Natural killer cell treated with Interleukin-12 subunit alpha and Interleukin-12 subunit beta and Interleukin-15 and Interleukin-18, amount 100 ng/mL, for 72 hours (primary cell): ENCODE measurements at regions not wholly inside any gene's neighbourhood (a gene's known extent, or its start where the extent isn't known, plus 50 kb on each side); places are given as distances from the start of the nearest gene placed in this dataset.

Source experiments
- ATAC-seq, 2 donors: fragments of 150-1000 bp; cut with Tn5 transposase in 1 of 2; sonication (Bioruptor Pico), chemical (Tn5 transposase) in 1 of 2; 2 replicates each; pipeline ENCODE4 v1.10.0; 2021
- DNase-seq: peaks from one replicate; pipeline ENCODE4 v3.0.0; 2022; ENCODE audit warnings: low spot score
- H3K27ac Mint-ChIP-seq, 2 donors: 1 replicate in 1 of 2; 2 replicates in 1 of 2; pipeline ENCODE4 v1.8.0; 2022; ENCODE audit warnings: mixed read lengths in 2 of 2, mild to moderate bottlenecking in 1 of 2, moderate library complexity in 1 of 2
- H3K27me3 Mint-ChIP-seq, 2 donors: 1 replicate in 1 of 2; 2 replicates in 1 of 2; pipeline ENCODE4 v1.8.0; 2022; ENCODE audit warnings: mixed read lengths in 2 of 2
- H3K36me3 Mint-ChIP-seq: one replicate; pipeline ENCODE4 v1.8.0; 2022; ENCODE audit warnings: mixed read lengths
- H3K4me1 Mint-ChIP-seq, 2 donors: 1 replicate in 1 of 2; 2 replicates in 1 of 2; pipeline ENCODE4 v1.8.0; 2022; ENCODE audit warnings: low read depth in 2 of 2, mixed read lengths in 2 of 2, mild to moderate bottlenecking in 1 of 2
- H3K4me3 Mint-ChIP-seq: one replicate; pipeline ENCODE4 v1.8.0; 2022; ENCODE audit warnings: mixed read lengths
- H3K9me3 Mint-ChIP-seq: 2 replicates; pipeline ENCODE4 v1.8.0; 2022; ENCODE audit warnings: mixed read lengths

DNA sequence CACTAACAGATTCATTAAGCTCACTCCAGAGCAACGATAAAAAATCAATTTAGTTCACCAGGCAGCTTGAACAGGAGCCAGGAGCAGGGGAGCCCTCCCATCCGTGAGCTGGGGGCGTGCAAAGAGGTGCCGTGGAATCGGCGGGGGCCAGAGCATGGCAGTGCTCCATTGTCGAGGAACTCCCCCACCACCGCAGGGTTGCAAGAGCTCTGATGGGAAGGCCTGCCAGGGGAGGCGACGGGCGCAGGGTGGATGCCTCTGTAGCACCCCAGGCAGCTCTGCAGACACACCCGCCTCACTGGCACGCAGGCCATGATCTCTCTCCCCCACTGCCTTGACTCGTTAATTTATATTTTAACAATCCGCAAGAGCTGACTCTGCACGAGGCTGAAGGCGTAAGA, 433.2 kb downstream of the MIAT start:
- DNase-seq (no peak), ATAC-seq (no peak)
- no peak overlapping the region for H3K4me3 Mint-ChIP-seq
- H3K9me3 Mint-ChIP-seq = no peaks in the 10 kb centered on the region
- no peaks in the 10 kb centered on the region for H3K36me3 Mint-ChIP-seq
- peaks cover 8 to 19% of the 10 kb centered on the region in 2 donors for H3K27me3 Mint-ChIP-seq
- no peak overlapping the region for H3K27ac Mint-ChIP-seq
- H3K4me1 Mint-ChIP-seq = no peaks in the 10 kb centered on the region

DNA sequence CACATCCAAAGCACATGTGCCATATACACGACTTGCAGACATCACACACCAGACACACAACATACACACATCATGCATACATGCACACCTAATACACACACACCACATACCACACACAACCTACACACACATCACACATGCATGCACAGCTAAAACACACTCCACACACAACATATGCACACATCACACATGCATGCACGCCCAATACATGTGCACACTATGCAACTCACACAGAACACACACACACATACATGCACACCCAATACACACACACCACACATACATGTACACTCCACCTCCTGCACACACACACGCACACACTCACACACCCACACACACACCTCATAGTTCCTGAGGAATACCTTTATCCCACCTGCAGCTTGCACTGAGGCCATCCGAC, 436.0 kb downstream of the MIAT start:
- peaks cover 0 to 6% of the 10 kb centered on the region in 2 donors for H3K27me3 Mint-ChIP-seq
- ATAC-seq (no peak), DNase-seq (no peak)
- no peak overlapping the region for H3K4me3 Mint-ChIP-seq
- H3K9me3 Mint-ChIP-seq = no peaks in the 10 kb centered on the region
- no peaks in the 10 kb centered on the region for H3K36me3 Mint-ChIP-seq
- no peak overlapping the region for H3K27ac Mint-ChIP-seq
- no peaks in the 10 kb centered on the region for H3K4me1 Mint-ChIP-seq

DNA sequence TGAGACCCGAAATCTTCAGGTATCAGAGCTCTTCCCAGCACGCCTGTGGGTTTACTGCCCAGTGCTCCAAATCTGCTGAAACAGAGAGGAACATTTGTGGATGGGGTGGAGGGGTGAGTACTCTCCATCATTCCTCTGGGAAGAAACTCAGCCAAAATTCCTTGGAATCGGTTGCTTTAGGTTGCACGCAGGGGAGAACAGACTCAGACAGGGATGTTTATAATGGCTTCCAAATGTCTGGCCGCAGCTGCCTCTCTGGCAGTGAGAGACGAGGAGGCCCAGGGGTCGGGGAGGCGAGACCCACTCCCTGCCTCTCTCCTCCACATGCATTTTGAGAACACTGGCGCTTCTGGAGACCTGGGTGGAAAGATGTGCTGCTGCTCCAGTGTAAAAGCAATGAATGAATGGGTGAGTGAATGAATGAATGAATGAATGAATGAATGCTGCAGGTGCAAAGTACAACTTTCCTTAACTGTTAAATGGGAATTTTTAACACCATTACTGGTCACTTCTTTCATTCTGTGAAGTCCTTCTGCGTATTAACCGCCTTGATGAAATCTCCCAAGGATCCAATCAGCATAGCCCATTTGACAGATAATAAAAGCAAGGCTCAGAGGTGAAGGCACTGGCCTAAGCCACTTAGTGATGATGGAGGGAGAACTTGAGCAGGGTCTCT, 437.4 kb downstream of the MIAT start:
- Mint-ChIP-seq H3K9me3 (no peaks in the 10 kb centered on the region), H3K27me3 (peaks cover 0 to 9% of the 10 kb centered on the region in 2 donors), H3K27ac (no peak overlapping the region)

DNA sequence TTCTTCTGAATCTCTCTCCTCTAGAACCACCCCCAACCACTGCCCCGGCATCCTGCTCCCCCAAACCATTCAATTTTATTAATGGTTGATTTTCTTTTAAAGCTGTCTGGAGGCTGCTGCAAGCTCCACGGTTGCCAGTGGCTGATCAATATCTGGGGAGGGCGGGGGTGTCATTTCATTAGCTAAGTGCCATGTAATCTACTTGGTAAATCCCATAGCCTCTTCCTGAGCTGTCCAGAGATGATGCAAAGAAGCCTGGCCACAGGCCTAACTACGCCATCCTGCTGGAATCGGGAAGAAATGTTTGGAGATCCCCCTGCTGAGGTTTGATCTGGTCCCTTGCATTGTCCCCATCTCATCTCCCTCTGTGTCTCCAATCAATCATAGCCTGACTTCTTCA, 440.1 kb downstream of the MIAT start:
- Mint-ChIP-seq H3K4me1 (no peaks in the 10 kb centered on the region), H3K4me3 (no peak overlapping the region), H3K9me3 (no peaks in the 10 kb centered on the region), H3K27me3 (peaks cover 12 to 26% of the 10 kb centered on the region in 2 donors), H3K36me3 (no peaks in the 10 kb centered on the region), H3K27ac (no peak overlapping the region)
- DNase-seq (no peak), ATAC-seq (no peak)

More for the DNA sequence above, 437.4 kb downstream of the MIAT start:
- no peak for ATAC-seq
- Mint-ChIP-seq H3K4me1 (no peaks in the 10 kb centered on the region), H3K4me3 (no peak overlapping the region), H3K36me3 (no peaks in the 10 kb centered on the region)
- no peak for DNase-seq

DNA sequence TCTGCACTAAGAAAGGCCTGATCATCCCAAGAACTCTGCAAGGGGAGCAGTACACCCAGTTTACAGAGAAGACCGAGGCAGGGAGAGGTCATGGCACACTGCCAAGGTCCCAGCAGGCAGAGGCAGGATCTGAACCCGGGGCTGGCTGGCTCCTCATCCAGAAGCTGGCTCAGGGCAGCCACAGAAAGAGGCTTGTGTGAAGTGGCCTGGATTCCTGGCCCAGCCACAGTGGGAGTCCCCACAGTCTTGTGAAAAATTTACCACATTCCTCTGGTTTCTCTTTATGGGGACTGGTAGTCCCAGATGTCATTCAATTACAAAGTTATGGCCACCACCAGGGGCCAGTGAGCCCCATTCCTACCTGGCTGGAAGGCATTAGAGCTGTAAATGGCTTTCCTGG, 440.5 kb downstream of the MIAT start:
- H3K4me1 Mint-ChIP-seq = no peaks in the 10 kb centered on the region
- no peaks in the 10 kb centered on the region for H3K36me3 Mint-ChIP-seq
- peaks cover 12 to 29% of the 10 kb centered on the region in 2 donors for H3K27me3 Mint-ChIP-seq
- H3K9me3 Mint-ChIP-seq = no peaks in the 10 kb centered on the region
- ATAC-seq (no peak), DNase-seq (no peak)
- no peak overlapping the region for H3K4me3 Mint-ChIP-seq
- no peak overlapping the region for H3K27ac Mint-ChIP-seq

DNA sequence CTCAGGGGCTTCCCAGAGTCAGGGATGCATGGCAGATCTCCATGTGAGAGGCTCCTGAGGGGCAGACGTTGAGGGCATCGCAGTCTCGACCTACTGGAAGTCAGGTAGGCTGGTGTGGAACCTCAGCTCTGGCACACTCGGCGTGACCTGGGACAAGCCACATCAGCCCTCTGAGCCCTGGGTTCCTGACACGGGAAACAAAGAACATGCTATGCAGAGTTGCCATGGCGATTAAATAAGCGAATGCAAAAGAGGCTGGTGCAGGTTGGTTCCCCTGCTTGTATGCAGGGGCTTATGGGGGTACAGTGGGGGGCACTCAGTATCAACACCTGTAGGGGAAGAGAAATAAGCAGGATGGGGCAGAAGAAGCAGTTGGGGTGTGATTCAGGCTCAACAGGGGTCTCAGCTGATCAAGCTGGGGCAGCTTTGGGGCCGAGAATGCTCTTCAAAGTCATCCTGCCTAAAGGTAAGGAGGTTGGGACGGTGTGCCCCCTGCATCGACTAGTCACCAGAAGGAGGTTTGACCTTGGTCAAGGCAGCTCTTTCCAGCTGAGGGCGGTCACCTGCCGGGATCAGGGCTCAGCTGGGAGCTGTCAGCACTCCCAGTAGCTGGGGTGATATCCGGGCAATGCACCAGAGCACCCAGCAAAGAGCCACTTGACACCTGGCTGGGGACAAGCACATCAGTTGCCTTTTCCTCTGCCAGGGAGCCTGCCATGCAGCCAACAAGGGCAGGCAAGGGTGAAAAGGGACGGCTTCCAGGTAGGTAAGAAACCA, 442.7 kb downstream of the MIAT start:
- Mint-ChIP-seq H3K27ac (no peak overlapping the region), H3K4me3 (no peak overlapping the region)
- peak; percentile 26 to 29 for ATAC-seq

DNA sequence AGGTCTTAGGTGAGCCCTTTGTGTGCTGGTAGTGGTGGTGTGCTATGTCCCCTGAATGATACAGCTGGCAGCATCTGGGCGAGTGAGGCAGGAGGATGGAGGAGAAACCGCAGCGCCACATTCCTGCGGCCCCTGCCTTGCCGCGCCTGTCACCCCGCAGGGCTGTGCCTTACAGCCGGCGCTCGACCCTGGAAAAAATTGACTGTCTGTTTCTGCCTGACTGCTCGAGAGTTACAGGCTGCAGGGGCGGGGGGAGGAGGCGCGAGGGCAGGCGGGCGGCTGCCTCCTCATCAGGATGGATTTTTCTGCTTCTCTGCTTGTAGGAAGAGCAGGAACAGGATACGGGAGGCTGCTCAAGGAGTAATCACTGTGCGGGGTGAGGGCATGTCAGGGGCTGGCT, 443.4 kb downstream of the MIAT start:
- Mint-ChIP-seq H3K4me1 (no peaks in the 10 kb centered on the region), H3K4me3 (no peak overlapping the region), H3K9me3 (no peaks in the 10 kb centered on the region), H3K36me3 (no peaks in the 10 kb centered on the region), H3K27me3 (peaks cover 24 to 33% of the 10 kb centered on the region in 2 donors), H3K27ac (no peak overlapping the region)
- DNase-seq = no peak
- ATAC-seq = no peak

More for the DNA sequence above, 442.7 kb downstream of the MIAT start:
- DNase-seq = no peak
- no peaks in the 10 kb centered on the region for H3K9me3 Mint-ChIP-seq
- no peaks in the 10 kb centered on the region for H3K4me1 Mint-ChIP-seq
- no peaks in the 10 kb centered on the region for H3K36me3 Mint-ChIP-seq
- peaks cover 20 to 31% of the 10 kb centered on the region in 2 donors for H3K27me3 Mint-ChIP-seq

DNA sequence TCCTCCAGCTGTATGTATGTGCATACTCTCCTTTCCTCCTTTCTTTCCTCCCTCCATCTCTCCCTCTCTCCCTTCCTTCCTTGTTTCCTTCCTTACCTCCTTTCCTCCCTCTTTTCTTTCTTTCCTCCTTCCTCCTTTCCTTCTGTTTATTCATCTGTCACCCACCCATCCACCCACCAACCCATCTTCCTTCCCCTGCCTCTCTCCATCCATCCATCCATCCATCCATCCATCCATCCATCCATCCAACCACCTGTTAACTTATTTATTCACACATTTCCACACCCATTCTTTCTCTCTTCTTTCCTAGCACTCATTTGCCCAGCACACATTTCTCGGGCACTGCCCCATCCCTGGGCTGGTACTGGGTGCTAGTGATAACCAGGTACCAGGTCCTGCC, 443.9 kb downstream of the MIAT start:
- no peaks in the 10 kb centered on the region for H3K9me3 Mint-ChIP-seq
- ATAC-seq (no peak), DNase-seq (no peak)
- no peaks in the 10 kb centered on the region for H3K4me1 Mint-ChIP-seq
- H3K27me3 Mint-ChIP-seq = peaks cover 24 to 32% of the 10 kb centered on the region in 2 donors
- H3K27ac Mint-ChIP-seq = no peak overlapping the region
- no peak overlapping the region for H3K4me3 Mint-ChIP-seq
- H3K36me3 Mint-ChIP-seq = no peaks in the 10 kb centered on the region

DNA sequence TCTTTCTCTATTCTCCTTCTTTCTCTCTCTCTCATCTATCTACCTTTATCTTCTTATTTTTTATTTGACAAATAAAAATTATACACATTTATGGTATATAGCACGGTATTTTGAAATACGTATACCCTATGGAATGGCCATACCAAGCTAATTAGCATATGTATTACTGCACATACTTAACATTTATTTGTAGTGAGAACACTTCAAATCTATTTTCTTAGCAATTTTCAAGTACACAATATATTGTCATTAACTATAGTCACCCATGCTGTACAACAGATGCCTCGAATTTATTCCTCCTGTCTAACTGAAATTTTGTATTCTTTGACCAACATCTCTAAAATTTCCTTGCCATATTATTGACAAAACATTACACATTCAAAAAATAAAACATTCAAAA, 447.1 kb downstream of the MIAT start:
- no peak for ATAC-seq
- peaks cover 30 to 33% of the 10 kb centered on the region in 2 donors for H3K27me3 Mint-ChIP-seq
- H3K27ac Mint-ChIP-seq = no peak overlapping the region
- H3K4me3 Mint-ChIP-seq = no peak overlapping the region
- H3K9me3 Mint-ChIP-seq = no peaks in the 10 kb centered on the region
- no peak for DNase-seq
- H3K36me3 Mint-ChIP-seq = no peaks in the 10 kb centered on the region
- no peaks in the 10 kb centered on the region for H3K4me1 Mint-ChIP-seq

DNA sequence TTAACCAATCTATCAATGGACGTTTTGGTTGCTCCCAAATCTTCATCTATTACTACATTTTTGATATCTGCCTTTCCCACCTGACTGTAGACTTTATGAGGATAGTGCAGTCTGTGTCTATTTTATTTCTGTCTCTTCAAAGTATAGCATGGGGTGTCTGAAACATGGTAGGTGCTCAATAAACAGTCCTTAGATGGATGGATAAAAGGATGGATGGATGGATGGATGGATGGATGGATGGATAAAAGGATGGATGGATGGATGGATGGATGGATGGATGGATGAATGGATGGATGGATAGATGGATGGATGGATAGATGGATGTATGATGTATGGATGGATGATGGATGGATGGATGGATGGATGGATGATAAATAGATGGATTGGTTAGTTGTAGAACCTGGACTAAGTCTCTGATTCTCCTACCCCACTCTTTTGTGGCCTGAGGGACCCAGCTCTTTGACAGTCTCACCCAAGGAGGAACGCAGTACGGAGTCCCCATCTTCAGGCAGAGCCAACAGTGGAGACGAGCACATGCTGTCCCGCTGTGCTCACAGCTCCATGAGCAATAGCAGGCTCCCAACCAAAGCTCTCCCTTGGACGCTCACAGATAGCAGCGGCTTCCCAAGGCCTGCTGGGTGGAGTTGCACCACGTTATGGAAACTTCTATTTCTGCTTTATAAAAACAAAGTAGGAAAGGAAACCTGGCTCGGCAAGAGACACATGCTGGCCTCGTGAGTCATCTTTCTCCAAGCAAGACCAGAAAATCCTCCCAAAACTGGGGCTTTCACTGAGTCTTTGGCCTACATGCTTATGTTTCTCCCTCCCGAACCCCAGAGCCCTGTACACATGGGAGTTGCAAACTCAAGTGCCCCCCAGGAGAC, 448.0 kb downstream of the MIAT start:
- Mint-ChIP-seq H3K27me3 (peaks cover 31 to 32% of the 10 kb centered on the region in 2 donors), H3K4me3 (no peak overlapping the region), H3K36me3 (no peaks in the 10 kb centered on the region), H3K9me3 (no peaks in the 10 kb centered on the region), H3K27ac (no peak overlapping the region), H3K4me1 (no peaks in the 10 kb centered on the region)
- no peak for DNase-seq
- no peak for ATAC-seq

DNA sequence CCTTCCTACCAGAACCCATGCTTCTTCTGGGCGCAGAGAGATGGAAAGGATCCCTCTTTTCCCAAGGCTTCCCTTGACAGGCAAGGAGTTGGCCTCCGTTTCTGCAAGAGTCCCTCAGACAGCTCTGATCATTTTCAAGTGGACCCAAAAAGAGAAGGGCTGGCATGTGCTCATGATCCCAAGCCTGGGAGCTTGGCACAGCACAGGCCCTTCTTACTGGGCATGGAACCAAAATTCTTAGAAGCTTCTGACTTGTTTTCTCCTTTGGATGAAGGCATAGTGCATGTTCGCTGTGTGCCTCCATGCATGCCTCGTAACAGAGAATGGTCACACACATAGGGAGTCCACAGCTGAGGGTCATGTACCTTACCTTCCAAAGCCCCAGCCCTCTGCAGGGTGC, 449.6 kb downstream of the MIAT start:
- H3K27ac Mint-ChIP-seq = no peak overlapping the region
- no peak overlapping the region for H3K4me3 Mint-ChIP-seq
- DNase-seq (no peak), ATAC-seq (peak; percentile 37 to 46)
- H3K27me3 Mint-ChIP-seq = peaks cover 21 to 22% of the 10 kb centered on the region in 2 donors
- H3K9me3 Mint-ChIP-seq = no peaks in the 10 kb centered on the region
- no peaks in the 10 kb centered on the region for H3K36me3 Mint-ChIP-seq
- no peaks in the 10 kb centered on the region for H3K4me1 Mint-ChIP-seq

DNA sequence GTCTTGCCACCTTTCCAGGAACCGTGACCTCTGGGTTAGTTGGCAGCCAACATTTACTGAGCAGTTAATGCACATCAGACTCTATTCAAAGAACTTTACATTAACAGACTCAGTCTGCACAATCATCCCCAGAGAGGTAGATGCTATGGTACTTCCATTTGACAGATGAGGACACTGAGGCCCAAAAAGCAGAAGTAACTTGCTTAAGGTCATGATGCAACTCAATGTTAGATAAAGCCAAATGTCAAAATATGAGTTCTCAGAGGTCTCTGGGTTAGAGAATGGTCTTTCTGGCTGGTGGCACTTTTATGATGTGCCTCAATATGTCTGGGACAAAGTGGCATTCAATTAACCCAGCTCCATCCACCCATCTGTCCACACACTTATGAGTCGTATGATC, 450.0 kb downstream of the MIAT start:
- H3K9me3 Mint-ChIP-seq = no peaks in the 10 kb centered on the region
- ATAC-seq (no peak), DNase-seq (no peak)
- no peaks in the 10 kb centered on the region for H3K36me3 Mint-ChIP-seq
- no peak overlapping the region for H3K27ac Mint-ChIP-seq
- no peaks in the 10 kb centered on the region for H3K4me1 Mint-ChIP-seq
- peaks cover 19 to 22% of the 10 kb centered on the region in 2 donors for H3K27me3 Mint-ChIP-seq
- H3K4me3 Mint-ChIP-seq = no peak overlapping the region

DNA sequence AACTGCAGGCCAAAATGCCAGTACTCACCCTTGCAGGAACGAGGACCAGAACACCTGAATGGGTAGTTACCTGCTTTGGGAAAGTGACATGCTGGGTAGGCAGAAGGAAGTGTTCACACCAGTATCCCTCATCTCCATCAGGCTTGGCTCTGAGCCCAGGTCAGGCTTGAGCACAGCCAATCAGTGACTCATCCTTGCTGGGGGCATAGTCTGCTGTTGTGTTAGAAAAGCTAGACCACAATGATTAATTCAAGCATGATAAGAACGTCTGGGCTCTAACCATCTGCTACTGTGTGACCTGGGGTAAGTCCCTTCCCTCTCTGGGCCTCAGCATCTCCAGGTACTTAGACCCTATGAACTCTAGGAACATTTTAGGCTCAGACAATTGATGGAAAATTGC, 450.4 kb downstream of the MIAT start:
- Mint-ChIP-seq H3K27ac (no peak overlapping the region), H3K27me3 (peaks cover 19 to 20% of the 10 kb centered on the region in 2 donors), H3K4me3 (no peak overlapping the region), H3K4me1 (peaks cover under 1% of the 10 kb centered on the region in 2 donors), H3K9me3 (no peaks in the 10 kb centered on the region), H3K36me3 (no peaks in the 10 kb centered on the region)
- ATAC-seq = peak in 1 of 2 donors; percentile 18
- no peak for DNase-seq
